Loucy (cell line): ENCODE measurements at regions not wholly inside any gene's neighbourhood (a gene's known extent, or its start where the extent isn't known, plus 50 kb on each side); places are given as distances from the start of the nearest gene placed in this dataset.

Source experiments
- H2AFZ ChIP-seq: fragments of 200-600 bp; sonication (generic); 2 replicates; pipeline ENCODE4 v1.6.0; 2016; ENCODE audit warnings: antibody characterized with exemption, mild to moderate bottlenecking, low read length, moderate library complexity
- H3F3A ChIP-seq: fragments of 200-600 bp; 2 replicates; pipeline ENCODE4 v1.6.0; 2016; ENCODE audit warnings: antibody characterized with exemption, low read depth, mild to moderate bottlenecking
- H3K27me3 ChIP-seq: fragments of 200-600 bp; sonication (generic); 2 replicates; pipeline ENCODE4 v1.6.1; 2014; ENCODE audit warnings: low read length, mild to moderate bottlenecking; ENCODE audit not compliant: insufficient read depth, poor library complexity, severe bottlenecking
- H3K36me3 ChIP-seq: fragments of 200-600 bp; sonication (generic); 2 replicates; pipeline ENCODE4 v1.6.1; 2016; ENCODE audit warnings: low read length; ENCODE audit not compliant: insufficient read depth
- H3K4me1 ChIP-seq: fragments of 200-600 bp; sonication (generic); 2 replicates; pipeline ENCODE4 v1.5.1; 2014; ENCODE audit warnings: low read length, mild to moderate bottlenecking; ENCODE audit not compliant: insufficient read depth, poor library complexity, severe bottlenecking
- H3K4me2 ChIP-seq: fragments of 200-600 bp; sonication (generic); 2 replicates; pipeline ENCODE4 v1.6.0; 2014; ENCODE audit warnings: antibody characterized with exemption, low read length, low read depth, mild to moderate bottlenecking; ENCODE audit not compliant: poor library complexity, severe bottlenecking
- H3K4me3 ChIP-seq: fragments of 200-600 bp; sonication (generic); 2 replicates; pipeline ENCODE4 v1.5.1; 2014; ENCODE audit warnings: low read length, mild to moderate bottlenecking, mixed read lengths; ENCODE audit not compliant: poor library complexity, severe bottlenecking
- H3K79me2 ChIP-seq: fragments of 200-600 bp; sonication (generic); 2 replicates; pipeline ENCODE4 v1.6.1; 2014; ENCODE audit warnings: low read length; ENCODE audit not compliant: insufficient read depth
- H3K9ac ChIP-seq: fragments of 200-600 bp; sonication (generic); 2 replicates; pipeline ENCODE4 v1.6.0; 2014; ENCODE audit warnings: mild to moderate bottlenecking, low read depth, low read length, moderate library complexity; ENCODE audit not compliant: poor library complexity, severe bottlenecking
- H3K9me2 ChIP-seq: fragments of 200-600 bp; sonication (generic); replicated peaks from 2 replicates; pipeline ENCODE4 v1.6.1; 2016; ENCODE audit warnings: low read depth, low read length, mixed read lengths
- H3K9me3 ChIP-seq: fragments of 200-600 bp; sonication (generic); 2 replicates; pipeline ENCODE4 v1.6.1; 2014; ENCODE audit warnings: mild to moderate bottlenecking, antibody characterized with exemption, low read length, low read depth; ENCODE audit not compliant: insufficient read depth
- H4K20me1 ChIP-seq: fragments of 200-600 bp; sonication (generic); 2 replicates; pipeline ENCODE4 v1.6.0; 2014; ENCODE audit warnings: antibody characterized with exemption, low read length, mild to moderate bottlenecking; ENCODE audit not compliant: insufficient read depth, poor library complexity, severe bottlenecking
- EZH2phosphoT487 ChIP-seq: fragments of 200-600 bp; IDR thresholded peaks from 2 replicates; pipeline ENCODE4 v1.6.1; 2018; ENCODE audit warnings: antibody characterized with exemption, mild to moderate bottlenecking, moderate library complexity, borderline replicate concordance
- TF ChIP-seq, protein P1 (sequence below): fragments of 200-600 bp; sonication (generic); conservative IDR thresholded peaks from 2 replicates; pipeline ENCODE4 v1.5.1; 2014; ENCODE audit warnings: mild to moderate bottlenecking, antibody characterized with exemption, low read length

DNA sequence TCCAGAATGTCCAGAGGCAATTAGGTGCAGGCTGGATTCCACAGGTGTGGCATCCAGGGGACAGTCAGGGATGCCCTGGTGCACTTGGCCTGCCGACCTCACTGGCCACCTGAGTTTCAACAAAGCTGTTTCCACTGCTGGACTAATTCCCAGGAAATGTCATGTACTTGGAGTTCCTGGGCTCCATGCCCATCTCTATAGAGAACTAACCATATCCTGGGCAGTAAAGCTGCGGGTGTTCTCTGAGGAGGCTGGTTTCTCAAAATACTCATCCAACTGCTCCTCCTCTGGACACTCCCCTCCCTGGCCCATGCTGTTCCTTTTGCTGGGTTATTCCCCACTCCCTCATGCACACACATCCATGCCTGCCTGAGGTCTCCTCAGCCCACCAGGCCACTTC is 161.9 kb upstream of the SKOR2 start:
- no peak overlapping the region for H2AFZ ChIP-seq
- no peak overlapping the region for H3K9ac ChIP-seq
- no peaks in the 10 kb centered on the region for H3K9me3 ChIP-seq
- no peaks in the 10 kb centered on the region for H3F3A ChIP-seq
- H3K36me3 ChIP-seq, result no peaks in the 10 kb centered on the region
- no peaks in the 10 kb centered on the region for H3K79me2 ChIP-seq
- H3K4me2 ChIP-seq, result no peak overlapping the region
- no peak for TF ChIP-seq EZH2phosphoT487
- TF ChIP-seq, protein P1, sequence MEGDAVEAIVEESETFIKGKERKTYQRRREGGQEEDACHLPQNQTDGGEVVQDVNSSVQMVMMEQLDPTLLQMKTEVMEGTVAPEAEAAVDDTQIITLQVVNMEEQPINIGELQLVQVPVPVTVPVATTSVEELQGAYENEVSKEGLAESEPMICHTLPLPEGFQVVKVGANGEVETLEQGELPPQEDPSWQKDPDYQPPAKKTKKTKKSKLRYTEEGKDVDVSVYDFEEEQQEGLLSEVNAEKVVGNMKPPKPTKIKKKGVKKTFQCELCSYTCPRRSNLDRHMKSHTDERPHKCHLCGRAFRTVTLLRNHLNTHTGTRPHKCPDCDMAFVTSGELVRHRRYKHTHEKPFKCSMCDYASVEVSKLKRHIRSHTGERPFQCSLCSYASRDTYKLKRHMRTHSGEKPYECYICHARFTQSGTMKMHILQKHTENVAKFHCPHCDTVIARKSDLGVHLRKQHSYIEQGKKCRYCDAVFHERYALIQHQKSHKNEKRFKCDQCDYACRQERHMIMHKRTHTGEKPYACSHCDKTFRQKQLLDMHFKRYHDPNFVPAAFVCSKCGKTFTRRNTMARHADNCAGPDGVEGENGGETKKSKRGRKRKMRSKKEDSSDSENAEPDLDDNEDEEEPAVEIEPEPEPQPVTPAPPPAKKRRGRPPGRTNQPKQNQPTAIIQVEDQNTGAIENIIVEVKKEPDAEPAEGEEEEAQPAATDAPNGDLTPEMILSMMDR, result no peak
- H4K20me1 ChIP-seq, result no peaks in the 10 kb centered on the region
- no peaks in the 10 kb centered on the region for H3K27me3 ChIP-seq
- no peaks in the 10 kb centered on the region for H3K9me2 ChIP-seq
- H3K4me3 ChIP-seq, result no peak overlapping the region
- H3K4me1 ChIP-seq, result no peaks in the 10 kb centered on the region

DNA sequence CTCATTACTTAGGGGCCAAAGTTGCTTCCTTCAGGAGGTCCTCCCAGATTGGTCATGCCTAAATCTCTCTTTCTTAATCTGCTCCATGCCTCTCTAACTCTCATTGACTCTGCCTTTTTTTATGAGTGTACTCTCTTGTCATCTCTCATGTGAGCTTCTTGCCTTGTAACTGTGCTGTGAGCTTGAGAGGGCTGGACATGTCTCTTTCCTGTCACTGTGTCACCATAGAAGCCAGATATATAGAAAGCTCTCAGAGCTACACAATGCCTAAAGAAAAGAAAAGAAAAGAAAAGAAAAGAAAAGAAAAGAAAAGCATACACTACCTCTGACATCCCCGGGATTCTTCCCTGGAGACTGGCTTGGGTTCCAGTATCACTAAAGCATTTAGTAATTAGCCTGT is 161.5 kb upstream of the SKOR2 start:
- TF ChIP-seq EZH2phosphoT487, result no peak
- TF ChIP-seq, protein P1, result no peak
- H3K4me1 ChIP-seq, result no peaks in the 10 kb centered on the region
- no peaks in the 10 kb centered on the region for H3K9me2 ChIP-seq
- H3K79me2 ChIP-seq, result no peaks in the 10 kb centered on the region
- H3K9ac ChIP-seq, result no peak overlapping the region
- no peak overlapping the region for H3K4me3 ChIP-seq
- no peaks in the 10 kb centered on the region for H3K36me3 ChIP-seq
- H3K27me3 ChIP-seq, result no peaks in the 10 kb centered on the region
- H2AFZ ChIP-seq, result no peak overlapping the region
- no peak overlapping the region for H3K4me2 ChIP-seq
- no peaks in the 10 kb centered on the region for H3K9me3 ChIP-seq
- no peaks in the 10 kb centered on the region for H4K20me1 ChIP-seq
- H3F3A ChIP-seq, result no peaks in the 10 kb centered on the region

DNA sequence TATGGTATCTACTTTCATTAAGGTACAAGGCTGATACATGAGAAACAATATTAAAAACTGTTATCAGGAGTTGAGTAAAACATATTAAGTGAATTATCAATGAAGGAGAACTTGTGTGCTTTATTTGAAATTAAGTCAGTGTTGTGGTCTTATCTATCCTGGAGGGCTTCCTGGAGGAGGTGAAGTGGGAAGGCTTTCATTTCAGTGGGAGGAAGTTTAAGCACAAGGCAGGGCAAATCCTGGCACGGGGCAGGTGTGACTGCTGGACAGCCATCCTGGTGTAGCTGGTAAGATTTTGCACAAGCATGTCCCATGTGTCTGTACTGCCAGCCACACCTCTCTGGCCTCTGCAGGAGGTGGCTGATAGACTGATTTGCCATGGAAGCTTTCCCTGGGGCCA is 159.7 kb upstream of the SKOR2 start:
- no peaks in the 10 kb centered on the region for H3K36me3 ChIP-seq
- no peaks in the 10 kb centered on the region for H3K9me3 ChIP-seq
- no peak overlapping the region for H3K4me3 ChIP-seq
- H3K9ac ChIP-seq, result no peak overlapping the region
- no peaks in the 10 kb centered on the region for H3K9me2 ChIP-seq
- TF ChIP-seq, protein P1, result no peak
- no peak for TF ChIP-seq EZH2phosphoT487
- H2AFZ ChIP-seq, result no peak overlapping the region
- no peaks in the 10 kb centered on the region for H3K27me3 ChIP-seq
- H3K79me2 ChIP-seq, result no peaks in the 10 kb centered on the region
- H3K4me2 ChIP-seq, result no peak overlapping the region
- no peaks in the 10 kb centered on the region for H3K4me1 ChIP-seq
- no peaks in the 10 kb centered on the region for H4K20me1 ChIP-seq
- no peaks in the 10 kb centered on the region for H3F3A ChIP-seq
